GM21737 (cell line): ENCODE measurements at regions not wholly inside any gene's neighbourhood (a gene's known extent, or its start where the extent isn't known, plus 50 kb on each side); places are given as distances from the start of the nearest gene placed in this dataset.
"Not testable (repeated sequence)": the region's sequence is repeated elsewhere in the genome, so short reads cannot be mapped to it uniquely, and the experiment has no call there.

Experiments
- ATAC-seq: cut with Tn5 transposase; IDR thresholded peaks from one replicate; pipeline ENCODE4 v1.9.1; 2021; ENCODE audit warnings: mild to moderate bottlenecking, moderate library complexity; ENCODE audit not compliant: unreplicated experiment

GRCh38 chr2:209145220-209145691 lies 278.6 kb upstream of the MAP2 start:
- ATAC-seq, result not testable (repeated sequence)

- ATAC-seq, result no peak
These were observed 277.7 kb upstream of the MAP2 start for GRCh38 chr2:209145941-209146681.

GRCh38 chr2:209146682-209147320 lies 277.0 kb upstream of the MAP2 start:
- no peak for ATAC-seq

GRCh38 chr2:209147981-209148380 lies 275.9 kb upstream of the MAP2 start:
- ATAC-seq, result no peak

- no peak for ATAC-seq
These were observed 262.9 kb upstream of the MAP2 start for GRCh38 chr2:209160800-209161588.

GRCh38 chr2:209162129-209162528 lies 261.7 kb upstream of the MAP2 start:
- ATAC-seq, result no peak

GRCh38 chr2:209181984-209182383 lies 241.9 kb upstream of the MAP2 start:
- no peak for ATAC-seq

GRCh38 chr2:209186886-209187285 lies 237.0 kb upstream of the MAP2 start:
- ATAC-seq, result not testable (repeated sequence)

GRCh38 chr2:209189893-209190292 lies 234.0 kb upstream of the MAP2 start:
- ATAC-seq, result no peak

GRCh38 chr2:209191139-209191538 lies 232.7 kb upstream of the MAP2 start:
- no peak for ATAC-seq

- ATAC-seq, result no peak
These were observed 229.1 kb upstream of the MAP2 start for GRCh38 chr2:209194717-209195116.

- no peak for ATAC-seq
These were observed 215.6 kb upstream of the MAP2 start for GRCh38 chr2:209208211-209208610.

- ATAC-seq, result no peak
These were observed 213.9 kb upstream of the MAP2 start for GRCh38 chr2:209209943-209210342.

- no peak for ATAC-seq
These were observed 193.3 kb upstream of the MAP2 start for GRCh38 chr2:209230560-209230959.

- no peak for ATAC-seq
These were observed 187.5 kb upstream of the MAP2 start for GRCh38 chr2:209236377-209236776.

- no peak for ATAC-seq
These were observed 184.9 kb upstream of the MAP2 start for GRCh38 chr2:209238765-209239584.

- no peak for ATAC-seq
These were observed 184.3 kb upstream of the MAP2 start for GRCh38 chr2:209239585-209239938.

- no peak for ATAC-seq
These were observed 183.6 kb upstream of the MAP2 start for GRCh38 chr2:209240204-209240603.

GRCh38 chr2:209253544-209253943 lies 170.3 kb upstream of the MAP2 start:
- ATAC-seq, result no peak

- ATAC-seq, result no peak
These were observed 164.1 kb upstream of the MAP2 start for GRCh38 chr2:209259767-209260166.

GRCh38 chr2:209260281-209260680 lies 163.6 kb upstream of the MAP2 start:
- ATAC-seq, result no peak
